ENCODE measurements at regions not wholly inside any gene's neighbourhood (a gene's known extent, or its start where the extent isn't known, plus 50 kb on each side); places are given as distances from the start of the nearest gene placed in this dataset.
"Not testable (repeated sequence)": the region's sequence is repeated elsewhere in the genome, so short reads cannot be mapped to it uniquely, and the experiment has no call there.

DNA sequence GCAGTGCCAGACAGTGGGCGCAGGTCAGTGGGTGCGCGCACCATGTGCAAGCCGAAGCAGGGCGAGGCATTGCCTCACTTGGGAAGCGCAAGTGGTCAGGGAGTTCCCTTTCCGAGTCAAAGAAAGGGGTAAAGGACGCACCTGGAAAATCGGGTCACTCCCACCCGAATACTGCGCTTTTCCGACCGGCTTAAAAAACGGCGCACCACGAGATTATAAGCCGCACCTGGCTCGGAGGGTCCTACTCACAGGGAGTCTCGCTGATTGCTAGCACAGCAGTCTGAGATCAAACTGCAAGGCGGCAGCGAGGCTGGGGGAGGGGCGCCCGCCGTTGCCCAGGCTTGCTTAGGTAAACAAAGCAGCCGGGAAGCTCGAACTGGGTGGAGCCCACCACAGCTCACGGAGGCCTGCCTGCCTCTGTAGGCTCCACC, 77.9 kb downstream of the NR4A2 start:
- DNase-seq (ENCODE audit: low spot score): not testable (repeated sequence)

- no peak for DNase-seq (ENCODE audit: low spot score)
Measured at GRCh38 chr2:156253765-156254164, 78.8 kb downstream of the NR4A2 start.

DNA sequence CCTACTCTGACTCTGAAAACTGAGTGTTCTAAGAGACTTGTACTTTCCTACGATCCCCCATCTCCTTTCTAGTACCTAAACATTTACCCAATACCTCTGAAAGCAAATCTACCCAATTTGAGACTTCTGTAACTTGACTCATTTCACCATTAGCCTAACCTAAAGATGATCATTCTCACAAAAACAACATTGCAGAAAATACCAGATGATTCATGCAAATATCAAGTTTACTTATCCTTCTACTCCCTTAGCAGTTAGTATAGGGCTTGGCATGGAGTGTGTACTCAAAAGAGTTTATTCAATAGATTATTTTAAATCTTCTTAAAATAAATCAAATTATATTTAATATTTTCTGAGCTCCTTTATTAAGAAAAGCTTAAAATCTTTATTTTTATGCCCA, 89.6 kb downstream of the NR4A2 start:
- no peak for DNase-seq (ENCODE audit: low spot score)

DNA sequence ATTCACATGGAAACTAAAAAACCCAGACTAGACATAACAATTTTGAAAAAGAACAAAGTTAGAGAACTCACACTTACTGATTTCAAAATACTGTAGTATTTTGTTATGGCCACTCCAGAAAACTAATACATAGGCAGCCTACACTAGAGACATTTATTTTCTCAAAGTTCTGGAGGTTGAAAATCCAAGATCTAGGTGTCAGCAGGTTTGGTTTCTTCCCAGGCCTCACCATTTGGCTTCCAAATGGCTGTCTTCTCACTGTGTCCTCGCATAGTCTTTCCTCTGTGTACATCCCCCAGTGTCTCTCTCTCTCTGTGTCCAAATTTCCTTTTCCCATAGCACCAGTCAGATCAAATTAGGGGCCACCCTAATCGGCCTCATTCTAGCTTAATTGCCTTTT, 95.0 kb downstream of the NR4A2 start:
- DNase-seq (ENCODE audit: low spot score): no peak

- DNase-seq (ENCODE audit: low spot score): no peak
Measured at GRCh38 chr2:156229724-156230362, 102.7 kb downstream of the NR4A2 start.

DNA sequence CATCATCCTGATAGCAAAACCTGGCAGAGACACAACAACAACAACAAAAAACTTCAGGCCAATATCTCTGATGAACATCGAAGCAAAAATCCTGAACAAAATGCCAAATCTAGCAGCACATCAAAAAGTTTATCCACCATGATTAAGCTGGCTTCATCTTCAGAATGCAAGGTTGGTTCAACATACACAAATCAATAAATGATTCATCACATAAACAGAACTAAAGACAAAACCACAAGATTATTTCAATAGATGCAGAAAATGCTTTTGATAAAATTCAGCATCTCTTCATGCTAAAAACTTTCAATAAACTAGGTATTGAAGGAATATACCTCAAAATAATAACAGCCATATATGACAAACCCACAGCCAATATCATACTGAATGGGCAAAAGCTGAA, 109.2 kb downstream of the NR4A2 start:
- not testable (repeated sequence) for DNase-seq (ENCODE audit: low spot score)

GRCh38 chr2:156221703-156222102, 110.8 kb downstream of the NR4A2 start:
- DNase-seq (ENCODE audit: low spot score): no peak

DNA sequence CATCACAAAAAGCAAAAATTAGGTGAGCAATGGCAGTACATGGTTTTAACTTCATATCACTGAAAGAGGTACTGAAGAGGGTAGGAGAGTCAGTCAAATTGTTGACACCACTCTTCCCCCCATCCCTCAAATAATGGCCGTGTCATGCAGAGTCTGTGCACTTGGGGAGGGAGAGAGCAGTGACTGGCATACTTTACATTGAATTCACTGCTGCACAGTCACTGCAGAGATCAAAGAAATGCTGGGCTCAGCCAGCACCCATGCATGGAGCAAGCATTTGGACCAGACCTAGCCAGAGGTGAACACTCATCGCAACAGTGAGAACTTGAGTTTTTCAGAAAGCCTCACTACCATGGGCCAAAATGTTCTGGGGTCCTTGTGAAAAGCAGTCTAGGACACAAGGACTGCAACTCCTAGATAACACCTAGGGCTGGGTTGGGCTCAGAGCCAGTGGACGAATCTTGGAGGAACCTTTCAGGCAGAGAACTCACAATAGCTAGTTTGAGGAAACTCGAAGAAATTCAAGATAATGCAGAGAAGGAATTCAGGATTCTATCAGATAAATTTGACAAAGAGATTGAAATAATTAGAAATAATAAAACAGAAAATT, 112.9 kb downstream of the NR4A2 start:
- no peak for DNase-seq (ENCODE audit: low spot score)

DNA sequence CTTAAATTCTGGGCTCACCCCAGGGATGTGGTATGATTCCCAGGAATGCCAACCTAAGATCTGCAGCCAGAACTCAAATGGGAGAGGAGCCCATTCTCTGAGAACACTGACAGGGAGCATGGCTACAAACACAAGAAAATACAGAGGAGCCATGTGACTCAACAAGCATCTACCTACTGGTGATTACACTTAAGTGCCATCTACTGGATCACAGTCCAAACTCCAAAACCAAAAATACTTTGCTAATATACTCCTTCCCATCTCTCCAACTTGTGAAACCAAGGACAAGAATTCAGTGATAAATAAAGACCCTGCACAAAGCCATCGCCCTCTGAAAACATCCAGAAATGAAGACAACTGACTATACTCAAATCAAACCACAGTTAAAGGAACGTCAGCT, 116.9 kb downstream of the NR4A2 start:
- DNase-seq (ENCODE audit: low spot score): no peak

- no peak for DNase-seq (ENCODE audit: low spot score)
Measured at GRCh38 chr2:156211318-156211717, 121.2 kb downstream of the NR4A2 start.

DNA sequence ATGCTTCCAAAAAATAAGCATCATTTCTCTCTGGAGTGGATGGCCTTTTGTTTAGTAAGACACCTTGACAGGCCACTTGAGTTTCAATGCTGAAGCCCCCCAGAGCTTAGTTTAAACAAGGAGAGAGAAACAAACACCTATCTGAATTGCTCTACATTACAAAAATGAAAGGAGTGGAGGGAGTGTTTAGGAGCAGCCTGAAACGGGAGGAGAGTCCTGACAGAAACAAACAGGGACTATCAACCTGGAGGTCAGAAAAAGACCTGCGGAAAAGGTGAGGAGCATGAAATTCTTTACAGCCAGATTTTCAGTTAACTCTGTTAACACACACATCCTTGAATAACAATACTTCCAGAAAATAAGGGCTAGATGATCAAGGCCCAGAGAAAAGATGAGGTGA, 126.2 kb downstream of the NR4A2 start:
- DNase-seq (ENCODE audit: low spot score): no peak

DNA sequence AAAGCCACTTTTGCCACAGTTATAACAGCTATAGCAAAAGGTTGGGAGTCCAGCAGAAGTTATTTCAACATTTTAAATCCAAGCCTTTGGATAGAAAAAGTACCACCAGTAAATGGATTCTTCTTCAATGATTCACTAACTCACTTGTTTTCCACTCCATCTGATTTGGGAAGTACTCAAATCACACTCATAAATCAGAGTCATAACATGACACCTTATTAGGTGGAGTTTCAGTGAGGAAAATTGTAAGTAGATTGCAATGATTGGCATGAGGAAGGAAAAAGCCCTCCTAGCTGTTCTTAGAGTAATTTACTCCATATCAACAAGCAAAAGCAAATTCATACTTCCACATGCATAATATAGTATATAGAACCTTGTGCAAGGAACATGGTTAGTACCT, 132.9 kb downstream of the NR4A2 start:
- DNase-seq (ENCODE audit: low spot score): no peak

GRCh38 chr2:156196031-156196430, 136.5 kb downstream of the NR4A2 start:
- DNase-seq (ENCODE audit: low spot score): no peak

- DNase-seq (ENCODE audit: low spot score): no peak
Measured at GRCh38 chr2:156192468-156192867, 140.1 kb downstream of the NR4A2 start.

GRCh38 chr2:156191527-156191926, 141.0 kb downstream of the NR4A2 start:
- DNase-seq (ENCODE audit: low spot score): no peak

DNA sequence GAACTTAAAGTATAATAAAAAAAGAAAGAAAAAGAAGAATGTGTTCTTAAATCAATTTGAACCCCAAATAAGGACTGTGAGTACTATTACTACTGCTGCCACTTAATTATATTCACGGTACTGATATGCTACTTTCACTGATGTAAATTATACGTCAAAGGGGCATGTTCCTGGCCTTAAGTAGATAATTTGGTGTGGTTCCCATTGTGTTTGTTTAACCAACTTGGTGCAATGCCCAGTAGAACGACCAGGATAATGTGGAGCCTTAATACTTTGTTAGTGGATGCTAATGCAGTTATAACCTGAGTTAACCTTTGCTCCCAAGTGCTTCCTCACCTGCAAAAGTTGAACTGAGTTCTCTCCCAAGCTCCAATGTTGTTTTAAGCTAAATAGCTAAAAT, 142.0 kb downstream of the NR4A2 start:
- DNase-seq (ENCODE audit: low spot score): no peak

DNA sequence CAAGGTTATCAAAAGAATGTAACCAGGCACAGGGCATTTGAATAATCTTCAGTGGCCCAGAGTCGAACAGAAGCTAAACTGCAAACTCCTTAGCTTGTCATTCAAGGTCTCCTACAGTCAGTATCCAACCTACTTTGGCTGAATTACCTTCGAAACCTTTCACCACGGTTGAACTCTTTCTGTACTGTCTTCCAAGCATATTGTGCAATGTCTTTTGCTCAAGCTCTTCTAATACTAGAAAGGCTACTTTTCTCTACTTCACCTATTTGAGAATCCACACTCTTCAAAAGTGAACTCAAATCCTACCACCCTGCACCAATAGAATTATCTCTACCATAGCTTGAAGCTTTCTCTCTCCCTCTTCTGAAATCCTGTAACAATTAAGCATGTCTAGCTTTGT, 142.9 kb downstream of the NR4A2 start:
- no peak for DNase-seq (ENCODE audit: low spot score)

- no peak for DNase-seq (ENCODE audit: low spot score)
Measured at GRCh38 chr2:156189143-156189542, 143.4 kb downstream of the NR4A2 start.

GRCh38 chr2:156182132-156182531, 150.4 kb downstream of the NR4A2 start:
- no peak for DNase-seq (ENCODE audit: low spot score)

- DNase-seq (ENCODE audit: low spot score): no peak
Measured at GRCh38 chr2:156181208-156181607, 151.3 kb downstream of the NR4A2 start.

DNA sequence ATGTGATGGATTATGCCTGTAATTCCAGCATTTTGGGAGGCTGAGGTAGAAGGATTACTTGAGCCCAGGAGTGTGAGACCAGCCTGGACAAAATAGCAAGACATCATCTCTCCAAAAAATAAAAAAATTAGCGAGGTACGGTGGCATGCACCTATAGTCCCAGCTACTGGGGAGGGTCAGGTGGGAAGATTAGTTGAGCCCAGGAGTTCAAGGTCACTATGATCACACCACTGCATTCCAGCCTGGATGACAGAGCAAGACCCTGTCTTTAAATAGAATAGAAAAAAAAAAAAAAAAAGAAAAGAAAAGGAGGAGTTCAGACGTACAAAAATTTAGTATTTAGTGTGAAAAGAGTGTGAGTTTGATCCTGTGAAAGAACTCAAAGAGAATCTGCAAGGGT, 154.9 kb downstream of the NR4A2 start:
- no peak for DNase-seq (ENCODE audit: low spot score)

DNA sequence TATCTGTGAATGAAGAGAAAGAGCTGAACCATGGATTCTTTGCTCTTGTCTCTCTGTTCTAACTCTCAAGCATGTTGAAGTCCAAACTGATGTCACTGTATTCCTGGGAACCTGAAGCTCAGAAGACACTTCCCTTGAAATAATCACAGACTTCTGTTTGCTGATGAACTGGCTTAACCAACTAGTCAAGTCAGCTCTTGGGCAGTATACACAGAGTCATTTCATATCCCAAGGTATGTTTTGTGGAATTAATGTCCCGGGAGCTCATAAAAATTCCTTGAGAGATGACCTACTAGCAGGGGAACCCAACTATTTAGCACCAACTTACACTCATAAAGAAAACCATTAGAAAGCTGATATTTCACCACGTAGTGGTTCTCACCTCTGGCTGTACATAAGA, 156.6 kb downstream of the NR4A2 start:
- no peak for DNase-seq (ENCODE audit: low spot score)

- no peak for DNase-seq (ENCODE audit: low spot score)
Measured at GRCh38 chr2:156170929-156171328, 161.6 kb downstream of the NR4A2 start.

GRCh38 chr2:156165742-156166141, 166.8 kb downstream of the NR4A2 start:
- no peak for DNase-seq (ENCODE audit: low spot score)
